Activated CD4-positive, alpha-beta T cell treated with anti-CD3 and anti-CD28 coated beads, Interleukin-2, amount 50 U/mL, for 48 hours (primary cell): ENCODE measurements at regions not wholly inside any gene's neighbourhood (a gene's known extent, or its start where the extent isn't known, plus 50 kb on each side); places are given as distances from the start of the nearest gene placed in this dataset.
"Not testable (repeated sequence)": the region's sequence is repeated elsewhere in the genome, so short reads cannot be mapped to it uniquely, and the experiment has no call there.

ENCODE experiments used
- DNase-seq, 2 experiments: peaks; one replicate each; pipeline ENCODE4 v3.0.0-alpha.2; 2020

DNA sequence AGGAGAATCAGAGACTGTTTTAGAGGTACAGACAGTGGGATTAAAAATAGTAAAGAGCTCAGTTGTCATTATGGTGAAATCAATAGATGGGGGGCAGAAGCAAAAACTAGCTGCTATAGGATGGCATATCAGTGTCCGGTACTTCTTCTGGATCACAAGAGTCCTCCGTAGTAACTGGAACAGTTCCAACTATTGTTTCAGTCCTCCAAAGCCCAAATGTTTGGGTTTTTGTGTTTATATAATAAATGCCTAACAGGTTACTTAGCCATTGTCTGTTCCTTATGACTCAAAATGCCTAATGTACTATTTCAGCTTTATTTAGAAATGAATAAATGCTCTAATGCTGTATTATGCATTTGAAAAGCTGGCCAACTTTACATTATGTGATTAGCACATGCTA lies 401.2 kb downstream of the PTH2R start:
- no peak for DNase-seq

DNA sequence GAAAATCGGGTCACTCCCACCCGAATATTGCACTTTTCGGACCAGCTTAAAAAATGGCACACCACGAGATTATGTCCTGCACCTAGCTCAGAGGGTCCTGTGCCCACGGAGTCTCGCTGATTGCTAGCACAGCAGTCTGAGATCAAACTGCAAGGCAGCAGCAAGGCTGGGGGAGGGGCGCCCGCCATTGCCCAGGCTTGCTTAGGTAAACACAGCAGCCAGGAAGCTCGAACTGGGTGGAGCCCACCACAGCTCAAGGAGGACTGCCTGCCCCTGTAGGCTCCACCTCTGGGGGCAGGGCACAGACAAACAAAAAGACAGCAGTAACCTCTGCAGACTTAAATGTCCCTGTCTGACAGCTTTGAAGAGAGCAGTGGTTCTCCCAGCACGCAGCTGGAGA lies 405.3 kb downstream of the PTH2R start:
- not testable (repeated sequence) for DNase-seq

GRCh38 chr2:208819190-208819589 lies 412.6 kb downstream of the PTH2R start:
- no peak for DNase-seq

GRCh38 chr2:208820014-208820688 lies 413.6 kb downstream of the PTH2R start:
- DNase-seq, result no peak

GRCh38 chr2:208827109-208827508 lies 420.5 kb downstream of the PTH2R start:
- no peak for DNase-seq

DNA sequence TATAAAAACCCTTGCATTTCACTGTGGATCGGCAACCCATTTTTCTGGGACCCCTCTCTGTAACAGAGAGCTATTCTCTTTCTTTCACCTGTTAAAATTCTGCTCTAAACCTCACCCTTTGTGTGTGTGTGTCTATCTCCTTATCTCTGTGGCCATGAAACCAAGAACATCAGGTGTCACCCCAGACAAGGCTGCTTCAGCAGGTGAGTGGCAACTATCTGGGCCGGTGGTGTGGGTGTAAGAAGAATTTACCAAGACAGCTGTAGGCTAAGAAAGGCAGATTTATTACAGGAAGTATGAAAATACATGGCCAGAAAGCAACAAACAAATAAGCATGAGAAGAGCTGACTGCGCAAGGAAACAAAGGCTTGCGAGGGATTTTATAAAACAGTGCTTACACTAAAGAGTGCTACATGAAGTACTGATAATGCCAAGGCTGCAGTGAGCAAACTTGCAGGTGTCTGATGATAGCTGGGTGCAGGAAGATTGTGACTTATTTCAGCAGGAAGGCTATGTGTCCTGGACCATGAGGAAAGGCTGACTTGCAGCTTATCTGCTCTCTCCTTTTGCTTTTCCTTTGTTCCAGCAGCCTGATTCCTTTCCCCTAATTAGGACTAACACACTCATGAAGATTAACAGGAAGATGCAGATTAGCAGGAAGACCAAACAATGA lies 421.1 kb downstream of the PTH2R start:
- DNase-seq, result no peak

- no peak for DNase-seq
These were observed 423.6 kb downstream of the PTH2R start for GRCh38 chr2:208830203-208830602.

DNA sequence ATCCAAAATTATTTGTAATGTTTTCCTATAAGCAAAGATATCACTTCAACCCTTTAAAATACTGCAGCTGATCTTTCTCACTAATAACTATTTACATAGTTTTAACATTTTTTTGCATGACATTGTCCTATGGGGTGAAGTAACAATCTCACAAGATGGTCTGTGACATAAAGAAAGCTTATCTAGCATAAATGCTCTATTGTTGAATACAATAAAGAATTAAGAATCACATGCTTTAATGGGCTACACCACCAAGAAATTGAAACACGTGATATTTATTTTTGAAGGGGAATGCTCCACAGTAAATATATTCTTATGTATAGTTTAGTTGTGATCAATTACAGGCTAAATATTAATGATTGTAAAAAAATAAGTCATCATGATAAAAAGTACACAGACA lies 441.1 kb downstream of the PTH2R start:
- DNase-seq, result no peak

DNA sequence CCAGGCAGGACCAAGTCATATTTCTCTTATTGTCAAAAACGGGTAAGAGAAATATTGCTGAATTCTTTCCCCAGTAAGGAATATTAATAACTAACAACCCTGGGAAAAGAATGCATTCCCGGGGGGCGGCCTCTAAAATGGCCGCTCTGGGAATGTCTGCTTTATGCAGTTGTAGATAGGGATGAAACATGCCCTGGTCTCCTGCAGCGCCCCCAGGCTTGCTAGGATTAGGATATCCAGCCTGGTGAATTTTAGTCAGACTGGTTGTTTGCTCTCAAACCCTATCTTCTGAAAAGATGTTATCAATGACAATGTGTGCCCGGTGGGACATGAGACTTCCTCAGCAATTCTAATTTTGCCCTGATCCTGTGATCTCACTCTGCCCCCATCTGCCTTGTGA lies 448.1 kb downstream of the PTH2R start:
- DNase-seq, result no peak

DNA sequence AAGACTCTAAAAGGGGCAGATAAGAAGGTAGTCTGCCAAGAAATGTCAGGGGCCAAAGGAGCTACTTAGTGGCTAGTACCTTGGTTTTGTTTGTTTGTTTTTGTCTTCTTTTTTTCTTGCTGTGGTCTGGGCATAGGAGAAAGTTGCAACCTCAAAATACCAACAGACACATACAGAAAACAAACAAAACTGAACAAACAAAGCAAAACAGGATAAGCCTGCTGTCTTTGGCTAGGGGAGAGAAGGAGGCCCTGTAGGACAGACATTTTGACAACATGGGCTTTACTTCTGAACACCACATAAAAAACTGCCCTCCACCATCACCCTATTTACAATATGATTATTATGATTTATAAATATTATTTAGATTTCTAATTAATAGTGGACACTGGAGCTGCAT lies 460.8 kb downstream of the PTH2R start:
- no peak for DNase-seq

DNA sequence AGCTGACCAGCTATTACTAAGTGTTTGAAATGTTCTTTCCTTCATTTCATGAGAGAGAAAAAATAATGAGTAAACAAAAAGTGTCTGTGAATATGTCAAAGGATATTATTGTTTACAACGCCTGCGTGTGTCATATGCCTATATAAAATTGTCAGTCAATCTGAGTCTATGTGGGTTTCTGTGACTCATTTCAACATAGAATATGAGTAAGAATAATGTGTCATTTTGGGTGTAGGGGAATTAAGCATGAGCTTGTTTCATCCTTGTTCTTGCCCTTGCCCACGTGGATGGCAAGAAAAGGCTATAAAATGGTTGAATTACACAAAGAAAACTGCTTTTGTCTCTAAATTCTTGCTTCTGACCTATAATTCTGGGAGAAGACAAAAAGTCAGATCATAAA lies 466.0 kb downstream of the PTH2R start:
- DNase-seq, result no peak

- no peak for DNase-seq
These were observed 473.1 kb downstream of the PTH2R start for GRCh38 chr2:208879666-208880065.

GRCh38 chr2:208880171-208880570 lies 473.6 kb downstream of the PTH2R start:
- no peak for DNase-seq

DNA sequence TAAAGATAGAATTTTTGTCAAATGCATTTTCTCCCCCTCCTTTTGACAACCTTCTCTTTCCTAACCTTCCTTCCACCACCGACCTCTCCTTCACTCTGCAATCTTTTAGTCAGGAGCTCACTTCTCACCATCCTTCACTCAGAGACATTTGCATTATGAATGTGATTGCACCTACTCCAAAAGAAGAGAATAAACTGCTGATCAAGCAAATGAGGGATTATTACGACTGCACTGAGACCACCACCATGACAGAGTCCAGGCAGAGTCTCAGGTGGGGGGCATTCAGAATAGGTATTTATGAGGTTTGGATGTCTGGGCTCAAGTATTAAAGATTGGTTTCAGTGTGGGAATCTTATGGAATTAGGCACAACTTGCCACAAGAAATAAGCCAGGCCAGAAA lies 483.9 kb downstream of the PTH2R start:
- DNase-seq, result no peak

DNA sequence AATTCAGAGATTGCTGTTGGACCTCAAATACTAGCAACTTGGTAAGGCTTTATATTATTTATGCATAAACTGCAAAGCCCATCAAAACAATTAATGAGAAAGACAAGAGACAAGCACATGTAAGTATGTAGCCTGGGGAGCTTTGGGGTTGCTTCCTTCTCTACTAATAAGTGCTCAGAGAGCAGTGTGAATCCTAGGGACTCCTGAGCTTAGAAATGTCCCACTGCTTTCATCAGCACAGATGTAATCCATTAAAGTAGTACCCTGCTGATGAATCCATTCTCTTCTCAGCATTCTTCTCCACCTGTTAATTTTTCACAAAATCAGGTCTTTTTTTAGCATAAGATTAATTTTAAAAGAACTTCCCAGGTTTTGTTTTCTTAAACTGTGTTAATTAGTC lies 485.6 kb downstream of the PTH2R start:
- DNase-seq, result no peak

DNA sequence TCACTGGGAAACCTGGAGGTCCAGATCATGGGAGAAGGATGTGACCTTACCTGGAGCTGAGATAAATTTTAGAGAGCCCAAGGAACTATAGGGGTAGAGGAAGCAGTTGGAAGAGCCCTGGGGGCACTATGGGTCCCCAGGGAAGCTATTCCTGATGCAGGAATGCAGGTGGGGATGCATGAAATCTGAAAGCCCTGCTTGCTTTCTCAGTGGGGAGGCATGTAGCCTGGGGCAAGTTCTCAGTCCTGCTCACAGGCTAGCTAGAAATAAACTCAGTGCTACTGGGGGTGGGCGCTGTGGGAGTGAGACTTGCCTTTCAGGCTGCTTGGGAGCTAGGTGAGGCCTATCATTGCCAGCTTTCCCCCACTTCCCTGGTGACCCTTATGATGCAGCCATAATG lies 499.7 kb downstream of the PTH2R start:
- no peak for DNase-seq

DNA sequence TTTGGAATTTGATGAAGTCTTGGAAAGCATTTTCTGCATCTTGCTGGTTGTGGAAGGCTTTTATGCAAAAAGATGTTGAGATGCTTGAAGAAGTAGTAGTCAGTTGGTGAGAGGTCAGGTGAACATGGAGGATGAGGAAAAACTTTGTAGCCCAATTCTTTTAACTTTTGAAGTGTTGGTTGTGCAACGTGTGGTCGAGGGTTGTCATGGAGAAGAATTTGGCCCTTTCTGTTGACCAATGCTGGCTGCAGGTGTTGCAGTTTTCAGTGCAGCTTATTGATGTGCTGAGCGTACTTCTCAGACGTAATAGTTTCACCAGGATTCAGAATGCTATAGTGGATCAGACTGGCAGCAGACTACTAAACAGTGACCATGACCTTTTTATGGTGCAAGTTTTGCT lies 508.4 kb upstream of the MAP2 start:
- DNase-seq, result no peak

DNA sequence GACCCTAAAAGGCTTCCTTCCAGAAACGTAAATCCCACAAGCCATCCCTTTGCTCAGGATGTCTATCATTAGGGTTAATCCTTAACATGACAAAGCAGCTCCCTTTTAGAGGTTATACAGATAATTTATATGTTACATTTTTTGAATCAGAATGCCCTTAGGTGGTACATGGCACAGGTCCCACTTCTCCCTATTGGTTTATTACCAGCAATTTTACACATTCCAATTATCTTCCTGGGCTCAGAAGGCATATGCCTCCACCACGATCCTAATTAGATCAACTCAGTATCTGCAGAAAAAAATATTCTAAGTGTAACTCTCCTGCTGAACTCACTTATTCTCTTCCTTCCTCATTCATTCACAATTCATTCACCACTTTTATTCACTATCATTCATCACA lies 507.0 kb upstream of the MAP2 start:
- no peak for DNase-seq

GRCh38 chr2:208921358-208921757 lies 502.5 kb upstream of the MAP2 start:
- not testable (repeated sequence) for DNase-seq

- no peak for DNase-seq
These were observed 496.0 kb upstream of the MAP2 start for GRCh38 chr2:208927867-208928266.

DNA sequence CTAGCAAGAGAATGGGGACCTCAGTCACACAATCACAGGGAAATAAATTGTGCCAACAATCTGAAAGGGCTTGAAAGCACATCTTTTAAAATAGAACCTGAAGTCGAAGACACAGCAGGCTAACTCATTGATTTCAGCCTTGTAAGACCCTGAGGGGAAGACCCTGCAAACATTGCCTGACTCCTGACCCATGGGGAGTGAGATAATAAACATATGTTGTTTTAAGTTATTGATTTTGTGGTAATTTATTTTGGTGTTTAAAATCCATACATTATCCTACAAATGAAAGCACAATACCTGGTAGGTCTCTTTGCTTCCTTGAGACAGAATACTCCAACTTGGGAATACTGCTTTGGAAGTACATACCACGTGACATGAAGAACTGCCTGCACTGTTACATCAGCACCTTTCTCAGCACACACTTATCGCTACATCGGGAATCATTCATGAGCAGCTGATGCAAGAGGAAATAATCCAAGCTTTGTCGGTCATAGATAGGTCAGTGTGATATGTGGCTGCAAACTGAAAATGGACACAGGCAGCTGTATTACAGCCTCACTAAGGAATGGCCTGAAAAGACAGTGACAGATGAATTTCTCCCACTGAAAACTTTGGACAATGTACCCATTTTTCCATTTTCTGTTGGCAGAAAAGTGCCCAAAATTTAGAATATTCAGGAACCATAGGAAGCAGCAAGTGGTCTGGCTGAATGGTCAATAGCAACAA lies 494.5 kb upstream of the MAP2 start:
- no peak for DNase-seq

GRCh38 chr2:208929894-208930427 lies 493.9 kb upstream of the MAP2 start:
- DNase-seq, result no peak

DNA sequence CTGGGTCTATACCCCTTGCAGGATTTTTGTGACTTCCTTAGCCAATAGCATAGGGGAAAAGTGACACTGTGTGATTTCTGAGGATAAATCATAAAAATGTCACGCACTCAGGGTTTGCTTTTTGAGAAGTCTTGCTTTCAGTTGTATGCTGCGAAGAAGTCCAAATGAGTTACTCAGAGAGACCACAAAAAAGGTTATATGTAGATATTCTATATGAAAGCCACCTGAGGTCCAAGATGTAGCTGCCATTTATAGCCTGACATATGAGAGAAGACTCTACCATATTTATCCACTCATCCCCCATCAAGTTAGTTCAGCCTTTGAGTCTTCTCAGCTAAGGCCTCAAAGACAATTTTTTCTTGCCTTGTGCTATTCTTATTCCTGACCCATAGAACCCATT lies 488.3 kb upstream of the MAP2 start:
- no peak for DNase-seq

DNA sequence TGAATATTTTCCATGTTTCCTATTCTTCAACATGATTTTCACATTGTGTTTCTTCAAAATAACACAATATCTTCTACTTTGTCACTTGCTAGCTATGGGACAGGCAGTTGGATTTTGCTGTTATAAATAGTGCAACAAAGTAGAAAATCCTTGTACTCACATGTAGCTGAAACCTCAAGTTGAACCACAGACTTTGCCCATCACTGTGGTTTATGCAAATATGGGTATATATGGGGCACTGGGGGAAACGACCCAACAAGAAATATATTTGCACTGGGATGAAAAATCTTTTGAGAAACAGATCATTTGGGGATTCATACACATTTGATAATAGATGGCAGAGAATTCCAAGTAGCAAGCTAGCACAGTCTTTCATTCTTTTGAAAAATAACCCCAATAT lies 486.3 kb upstream of the MAP2 start:
- no peak for DNase-seq
